SK-N-SH (cell line): ENCODE measurements at regions not wholly inside any gene's neighbourhood (a gene's known extent, or its start where the extent isn't known, plus 50 kb on each side); places are given as distances from the start of the nearest gene placed in this dataset.

ENCODE experiments used
- CTCF ChIA-PET: fragments of 300-600, 350-600 bp; formaldehyde crosslinking; extraction: SDS; loops from one replicate; lab custom pipeline; 2021; lab: Yijun Ruan, JAX
- POLR2A ChIA-PET: fragments of 350-600 bp; sonication (Branson Sonifier 250); formaldehyde crosslinking; extraction: SDS; loops from one replicate; lab custom pipeline; 2020; ENCODE audit warnings: antibody characterized with exemption, inconsistent platforms; lab: Yijun Ruan, JAX
- DNase-seq: peaks from one replicate; pipeline ENCODE4 v3.0.0; 2012
- H2AFZ ChIP-seq: fragments of 200-600 bp; sonication (generic); 2 replicates; pipeline ENCODE4 v1.8.1; 2016; ENCODE audit warnings: antibody characterized with exemption, mild to moderate bottlenecking, low read depth
- H3F3A ChIP-seq: fragments of 200-600 bp; sonication (generic); replicated peaks from 2 replicates; pipeline ENCODE3; 2016; ENCODE audit warnings: antibody characterized with exemption, mild to moderate bottlenecking; ENCODE audit not compliant: insufficient read depth
- H3K27ac ChIP-seq, 2 experiments: fragments of 200-500 bp in 1 of 2; fragments of 200-600 bp in 1 of 2; sonication (Bioruptor generic) in 1 of 2; sonication (generic), shearing (Covaris generic) in 1 of 2; 2 replicates each; pipeline versions ENCODE4 v1.5.1 to v1.6.1; 2014 to 2016; ENCODE audit warnings: low read depth in 2 of 2, inconsistent platforms in 1 of 2, low read length in 1 of 2, mild to moderate bottlenecking in 1 of 2, mixed read lengths in 1 of 2
- H3K27me3 ChIP-seq: fragments of 200-600 bp; sonication (generic), shearing (Covaris generic); 2 replicates; pipeline ENCODE4 v1.6.1; 2016; ENCODE audit warnings: mixed run types; ENCODE audit not compliant: insufficient read depth
- H3K36me3 ChIP-seq, 2 experiments: fragments of 200-500 bp in 1 of 2; fragments of 200-600 bp in 1 of 2; sonication (Bioruptor generic) in 1 of 2; sonication (generic) in 1 of 2; replicated peaks in 1 of 2; 2 replicates each; pipeline versions ENCODE3 to v1.5.1; 2014 to 2016; ENCODE audit warnings: low read length in 1 of 2, mild to moderate bottlenecking in 1 of 2; ENCODE audit not compliant: insufficient read depth in 2 of 2, control insufficient read depth in 1 of 2
- H3K4me1 ChIP-seq, 2 experiments: fragments of 200-500 bp in 1 of 2; fragments of 200-600 bp in 1 of 2; sonication (Bioruptor generic) in 1 of 2; sonication (generic), shearing (Covaris generic) in 1 of 2; 2 replicates each; pipeline versions ENCODE4 v1.5.1 to v1.6.1; 2014 to 2016; ENCODE audit warnings: low read depth in 1 of 2, low read length in 1 of 2, mixed run types in 1 of 2; ENCODE audit not compliant: insufficient read depth in 2 of 2, control insufficient read depth in 1 of 2
- H3K4me2 ChIP-seq: fragments of 200-600 bp; sonication (generic), shearing (Covaris generic); 2 replicates; pipeline ENCODE4 v1.6.1; 2017; ENCODE audit warnings: mixed run types
- H3K4me3 ChIP-seq, 2 experiments: fragments of 200-500 bp in 1 of 2; fragments of 200-600 bp in 1 of 2; sonication (Bioruptor generic) in 1 of 2; sonication (generic), shearing (Covaris generic) in 1 of 2; 2 replicates each; pipeline versions ENCODE4 v1.5.1 to v1.8.1; 2014 to 2016; ENCODE audit warnings: low read depth in 2 of 2, inconsistent platforms in 1 of 2, low read length in 1 of 2, mild to moderate bottlenecking in 1 of 2, mixed read lengths in 1 of 2, moderate library complexity in 1 of 2
- H3K79me2 ChIP-seq: fragments of 200-600 bp; sonication (generic); 2 replicates; pipeline ENCODE4 v1.8.1; 2017; ENCODE audit warnings: mild to moderate bottlenecking; ENCODE audit not compliant: insufficient read depth
- H3K9ac ChIP-seq: fragments of 200-600 bp; sonication (generic); 2 replicates; pipeline ENCODE4 v1.6.1; 2017; ENCODE audit warnings: mixed run types
- H3K9me2 ChIP-seq: fragments of 200-600 bp; sonication (generic); 2 replicates; pipeline ENCODE4 v1.6.1; 2017; ENCODE audit warnings: mixed run types
- H3K9me3 ChIP-seq: fragments of 200-600 bp; sonication (generic); 2 replicates; pipeline ENCODE4 v1.6.1; 2017; ENCODE audit warnings: mixed run types, mild to moderate bottlenecking, moderate library complexity
- H4K20me1 ChIP-seq: fragments of 200-600 bp; sonication (generic); 2 replicates; pipeline ENCODE4 v1.6.1; 2017; ENCODE audit warnings: mild to moderate bottlenecking, mixed run types; ENCODE audit not compliant: insufficient read depth
- EZH2phosphoT487 ChIP-seq: fragments of 200-600 bp; sonication (generic); IDR thresholded peaks from 2 replicates; pipeline ENCODE4 v1.6.1; 2017; ENCODE audit warnings: low read depth, mixed run types, mild to moderate bottlenecking, antibody characterized with exemption, moderate library complexity, borderline replicate concordance
- GATA2 ChIP-seq: sonication (generic); formaldehyde crosslinking; IDR thresholded peaks from 2 replicates; pipeline ENCODE4 v1.5.0; 2020; ENCODE audit warnings: mild to moderate bottlenecking, missing genetic modification reagents
- NFIC ChIP-seq: IDR thresholded peaks from 2 replicates; pipeline ENCODE4 v1.4.0; 2012; ENCODE audit warnings: borderline replicate concordance
- NRF1 ChIP-seq: IDR thresholded peaks from 2 replicates; pipeline ENCODE4 v1.6.1; 2012; ENCODE audit warnings: low read depth, mild to moderate bottlenecking, low read length
- POLR2AphosphoS5 ChIP-seq: IDR thresholded peaks from 2 replicates; pipeline ENCODE4 v1.6.1; 2012; ENCODE audit warnings: low read depth, low read length
- TAF1 ChIP-seq: IDR thresholded peaks from 2 replicates; pipeline ENCODE4 v1.6.1; 2012; ENCODE audit warnings: low read depth, mild to moderate bottlenecking, low read length, moderate library complexity, borderline replicate concordance
- WGBS: methylation state at CpG from one replicate; pipeline ENCODE4 v1.1.6; 2017; ENCODE audit warnings: low lambda C conversion rate; 5-methylcytosine and 5-hydroxymethylcytosine counted together
- TF ChIP-seq, protein P1 (sequence below): fragments of 150-350 bp; IDR thresholded peaks from 2 replicates; pipeline ENCODE4 v1.6.1; 2017; ENCODE audit warnings: antibody characterized with exemption, low read length, low read depth, borderline replicate concordance
- TF ChIP-seq, protein P2 (sequence below): IDR thresholded peaks from 2 replicates; pipeline ENCODE4 v1.6.1; 2012; ENCODE audit warnings: mild to moderate bottlenecking, low read depth, low read length, moderate library complexity

DNA sequence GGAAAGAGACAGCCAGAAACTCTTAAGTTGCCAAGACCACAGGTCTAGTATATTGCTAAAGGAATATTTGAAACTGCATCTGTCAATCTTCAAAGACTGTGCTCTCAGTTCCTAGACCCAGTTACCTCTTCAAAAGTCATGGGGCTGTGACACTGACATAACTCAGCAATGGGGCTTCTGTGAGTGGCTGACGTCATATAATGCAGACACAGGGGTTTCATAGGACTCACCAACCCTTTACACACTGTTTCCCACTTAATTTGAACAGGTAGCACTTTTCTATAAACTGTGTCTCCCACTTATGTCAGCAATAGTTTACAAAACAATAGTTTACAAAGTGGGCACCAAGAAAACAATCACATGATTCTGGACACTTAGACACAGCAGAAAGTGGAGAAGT is 158.4 kb downstream of the GALC start:
- ChIA-PET POLR2A (no interaction called here), CTCF (no interaction called here)
- no peaks in the 10 kb centered on the region for H3K36me3 ChIP-seq
- H2AFZ ChIP-seq, result no peak overlapping the region
- H3F3A ChIP-seq, result no peaks in the 10 kb centered on the region
- H3K9me2 ChIP-seq, result no peaks in the 10 kb centered on the region
- no peaks in the 10 kb centered on the region for H3K79me2 ChIP-seq
- H3K4me1 ChIP-seq, result no peaks in the 10 kb centered on the region
- no peaks in the 10 kb centered on the region for H3K27me3 ChIP-seq
- H3K4me3 ChIP-seq, result no peak overlapping the region
- no peak overlapping the region for H3K27ac ChIP-seq
- DNase-seq, result no peak
- H4K20me1 ChIP-seq, result no peaks in the 10 kb centered on the region
- TF ChIP-seq EZH2phosphoT487, result no peak
- TF ChIP-seq TAF1, result no peak
- TF ChIP-seq, protein P1, sequence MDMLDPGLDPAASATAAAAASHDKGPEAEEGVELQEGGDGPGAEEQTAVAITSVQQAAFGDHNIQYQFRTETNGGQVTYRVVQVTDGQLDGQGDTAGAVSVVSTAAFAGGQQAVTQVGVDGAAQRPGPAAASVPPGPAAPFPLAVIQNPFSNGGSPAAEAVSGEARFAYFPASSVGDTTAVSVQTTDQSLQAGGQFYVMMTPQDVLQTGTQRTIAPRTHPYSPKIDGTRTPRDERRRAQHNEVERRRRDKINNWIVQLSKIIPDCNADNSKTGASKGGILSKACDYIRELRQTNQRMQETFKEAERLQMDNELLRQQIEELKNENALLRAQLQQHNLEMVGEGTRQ, result no peak
- no peak for TF ChIP-seq GATA2 (CRISPR knock-in tag)
- no peak for TF ChIP-seq NFIC
- TF ChIP-seq, protein P2, sequence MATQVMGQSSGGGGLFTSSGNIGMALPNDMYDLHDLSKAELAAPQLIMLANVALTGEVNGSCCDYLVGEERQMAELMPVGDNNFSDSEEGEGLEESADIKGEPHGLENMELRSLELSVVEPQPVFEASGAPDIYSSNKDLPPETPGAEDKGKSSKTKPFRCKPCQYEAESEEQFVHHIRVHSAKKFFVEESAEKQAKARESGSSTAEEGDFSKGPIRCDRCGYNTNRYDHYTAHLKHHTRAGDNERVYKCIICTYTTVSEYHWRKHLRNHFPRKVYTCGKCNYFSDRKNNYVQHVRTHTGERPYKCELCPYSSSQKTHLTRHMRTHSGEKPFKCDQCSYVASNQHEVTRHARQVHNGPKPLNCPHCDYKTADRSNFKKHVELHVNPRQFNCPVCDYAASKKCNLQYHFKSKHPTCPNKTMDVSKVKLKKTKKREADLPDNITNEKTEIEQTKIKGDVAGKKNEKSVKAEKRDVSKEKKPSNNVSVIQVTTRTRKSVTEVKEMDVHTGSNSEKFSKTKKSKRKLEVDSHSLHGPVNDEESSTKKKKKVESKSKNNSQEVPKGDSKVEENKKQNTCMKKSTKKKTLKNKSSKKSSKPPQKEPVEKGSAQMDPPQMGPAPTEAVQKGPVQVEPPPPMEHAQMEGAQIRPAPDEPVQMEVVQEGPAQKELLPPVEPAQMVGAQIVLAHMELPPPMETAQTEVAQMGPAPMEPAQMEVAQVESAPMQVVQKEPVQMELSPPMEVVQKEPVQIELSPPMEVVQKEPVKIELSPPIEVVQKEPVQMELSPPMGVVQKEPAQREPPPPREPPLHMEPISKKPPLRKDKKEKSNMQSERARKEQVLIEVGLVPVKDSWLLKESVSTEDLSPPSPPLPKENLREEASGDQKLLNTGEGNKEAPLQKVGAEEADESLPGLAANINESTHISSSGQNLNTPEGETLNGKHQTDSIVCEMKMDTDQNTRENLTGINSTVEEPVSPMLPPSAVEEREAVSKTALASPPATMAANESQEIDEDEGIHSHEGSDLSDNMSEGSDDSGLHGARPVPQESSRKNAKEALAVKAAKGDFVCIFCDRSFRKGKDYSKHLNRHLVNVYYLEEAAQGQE, result no peak
- 0% methylated on average over 1 of the region's 1 CpG for WGBS
- H3K4me2 ChIP-seq, result no peak overlapping the region
- no peak overlapping the region for H3K9ac ChIP-seq
- H3K9me3 ChIP-seq, result no peaks in the 10 kb centered on the region

DNA sequence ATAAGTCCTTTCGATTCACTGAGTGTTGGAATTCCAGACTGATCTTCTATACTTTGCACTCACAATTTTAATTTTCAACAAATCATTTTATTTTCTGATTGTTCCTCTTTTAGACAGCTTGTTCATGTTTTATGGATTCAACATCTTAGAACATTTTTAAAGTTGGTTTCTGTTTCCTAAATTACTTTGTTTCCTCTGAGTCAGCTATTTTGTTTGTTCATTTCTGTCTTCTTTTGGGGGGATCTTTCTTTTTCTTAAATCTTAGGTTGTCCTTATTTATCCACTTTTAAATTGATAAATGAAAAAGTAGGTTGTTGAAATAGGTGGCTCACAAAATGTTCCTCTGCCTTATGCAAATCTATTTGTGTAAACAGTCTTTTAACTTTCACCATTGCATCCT is 160.0 kb downstream of the GALC start:
- H2AFZ ChIP-seq, result no peak overlapping the region
- TF ChIP-seq NRF1, result no peak
- no peak for TF ChIP-seq POLR2AphosphoS5
- TF ChIP-seq, all 33 proteins: peak for 0
- Histone ChIP-seq H3K9me2 (no peaks in the 10 kb centered on the region), H3K27ac (no peak overlapping the region), H3F3A (no peaks in the 10 kb centered on the region), H3K9me3 (no peaks in the 10 kb centered on the region), H3K79me2 (no peaks in the 10 kb centered on the region), H3K4me1 (no peaks in the 10 kb centered on the region), H3K27me3 (no peaks in the 10 kb centered on the region), H3K4me3 (no peak overlapping the region), H3K4me2 (no peak overlapping the region), H3K9ac (no peak overlapping the region), H4K20me1 (no peaks in the 10 kb centered on the region), H3K36me3 (no peaks in the 10 kb centered on the region)
- WGBS, result 2% methylated on average over 1 of the region's 1 CpG
- ChIA-PET CTCF (interaction anchor here (1.7 kb wide), 1 partner anchor 28 kb away, joined by 5 read pairs; no protein-coding TSS in a partner anchor), POLR2A (no interaction called here)
- no peak for DNase-seq
